ENCODE measurements at regions not wholly inside any gene's neighbourhood (a gene's known extent, or its start where the extent isn't known, plus 50 kb on each side); places are given as distances from the start of the nearest gene placed in this dataset.
"Not testable (repeated sequence)": the region's sequence is repeated elsewhere in the genome, so short reads cannot be mapped to it uniquely, and the experiment has no call there.

- peak; percentile 16 for DNase-seq (ENCODE audit: low read depth)
- no peak for TF ChIP-seq CTCF (IDR thresholded peaks at IDR 0.05; ENCODE audit: insufficient read depth, low read length)
- H3K4me3 ChIP-seq (ENCODE audit: low read depth, low read length): no peak overlapping the region
Measured at GRCh38 chr12:127133675-127134335, 1133.2 kb upstream of the TMEM132C start.

- H3K4me3 ChIP-seq (ENCODE audit: low read depth, low read length); DNase-seq (ENCODE audit: low read depth): not testable (repeated sequence)
Measured at GRCh38 chr12:127140864-127141484, 1126.0 kb upstream of the TMEM132C start.

- H3K4me3 ChIP-seq (ENCODE audit: low read depth, low read length): no peak overlapping the region
- no peak for DNase-seq (ENCODE audit: low read depth)
- TF ChIP-seq CTCF (IDR thresholded peaks at IDR 0.05; ENCODE audit: insufficient read depth, low read length): no peak
Measured at GRCh38 chr12:127143020-127143419, 1124.0 kb upstream of the TMEM132C start.

GRCh38 chr12:127144770-127145169 lies 1122.2 kb upstream of the TMEM132C start:
- no peak overlapping the region for H3K4me3 ChIP-seq (ENCODE audit: low read depth, low read length)
- TF ChIP-seq CTCF (IDR thresholded peaks at IDR 0.05; ENCODE audit: insufficient read depth, low read length): no peak
- no peak for DNase-seq (ENCODE audit: low read depth)

GRCh38 chr12:127145241-127145928 lies 1121.6 kb upstream of the TMEM132C start:
- no peak for TF ChIP-seq CTCF (IDR thresholded peaks at IDR 0.05; ENCODE audit: insufficient read depth, low read length)
- H3K4me3 ChIP-seq (ENCODE audit: low read depth, low read length): peak overlapping the region; percentile 73
- no peak for DNase-seq (ENCODE audit: low read depth)

- TF ChIP-seq CTCF (IDR thresholded peaks at IDR 0.05; ENCODE audit: insufficient read depth, low read length): peak; percentile 2
- peak; percentile 67 for DNase-seq (ENCODE audit: low read depth)
Measured at GRCh38 chr12:127145929-127146789, 1120.8 kb upstream of the TMEM132C start.

More at GRCh38 chr12:127145929-127146789, 1120.8 kb upstream of the TMEM132C start:
- H3K4me3 ChIP-seq (ENCODE audit: low read depth, low read length): peak overlapping the region; percentile 73

Data from fibroblast of the aortic adventitia (primary cell).